ENCODE measurements at regions not wholly inside any gene's neighbourhood (a gene's known extent, or its start where the extent isn't known, plus 50 kb on each side); places are given as distances from the start of the nearest gene placed in this dataset.

GRCh38 chr14:30345511-30345910, 213.4 kb upstream of the G2E3 start:
- no peaks in the 10 kb centered on the region for H4K20me1 ChIP-seq (ENCODE audit: control insufficient read depth, extremely low read depth, insufficient read depth, low read length)
- no peaks in the 10 kb centered on the region for H3K36me3 ChIP-seq (ENCODE audit: control insufficient read depth, insufficient read depth, low read length)
- H3K27ac ChIP-seq (ENCODE audit: insufficient read depth, low read length) = no peak overlapping the region
- no peak overlapping the region for H2AFZ ChIP-seq (ENCODE audit: low read length)
- no peak for DNase-seq (ENCODE audit: low read depth in 2 of 2)
- no peaks in the 10 kb centered on the region for H3K9me3 ChIP-seq (ENCODE audit: control insufficient read depth, insufficient read depth, low read depth, low read length)
- no peaks in the 10 kb centered on the region for H3K79me2 ChIP-seq (ENCODE audit: control insufficient read depth, insufficient read depth, low read length)
- no peak overlapping the region for H3K9ac ChIP-seq (ENCODE audit: insufficient read depth, low read length)
- no peaks in the 10 kb centered on the region for H3K4me1 ChIP-seq (ENCODE audit: control insufficient read depth, extremely low read depth, insufficient read depth, low read length)
- no peak for TF ChIP-seq EZH2 (IDR thresholded peaks at IDR 0.05; ENCODE audit: low read length, missing control alignments)
- H3K4me2 ChIP-seq (ENCODE audit: extremely low read depth, insufficient read depth, low read length) = no peak overlapping the region
- no peak overlapping the region for H3K4me3 ChIP-seq (replicated peaks in 1 of 4; ENCODE audit: control extremely low read depth in 1 of 4, insufficient read depth in 1 of 4, low read depth in 3 of 4, low read length in 4 of 4)
- no peaks in the 10 kb centered on the region for H3K27me3 ChIP-seq (ENCODE audit: control insufficient read depth, insufficient read depth, low read length)

- Histone ChIP-seq H3K4me1 (ENCODE audit: control insufficient read depth, extremely low read depth, insufficient read depth, low read length) (no peaks in the 10 kb centered on the region), H4K20me1 (ENCODE audit: control insufficient read depth, extremely low read depth, insufficient read depth, low read length) (no peaks in the 10 kb centered on the region), H3K36me3 (ENCODE audit: control insufficient read depth, insufficient read depth, low read length) (no peaks in the 10 kb centered on the region), H3K27me3 (ENCODE audit: control insufficient read depth, insufficient read depth, low read length) (no peaks in the 10 kb centered on the region), H3K27ac (ENCODE audit: insufficient read depth, low read length) (no peak overlapping the region), H3K4me2 (ENCODE audit: extremely low read depth, insufficient read depth, low read length) (no peak overlapping the region), H3K9ac (ENCODE audit: insufficient read depth, low read length) (no peak overlapping the region), H2AFZ (ENCODE audit: low read length) (no peak overlapping the region), H3K4me3 (replicated peaks in 1 of 4; ENCODE audit: control extremely low read depth in 1 of 4, insufficient read depth in 1 of 4, low read depth in 3 of 4, low read length in 4 of 4) (no peak overlapping the region), H3K79me2 (ENCODE audit: control insufficient read depth, insufficient read depth, low read length) (no peaks in the 10 kb centered on the region), H3K9me3 (ENCODE audit: control insufficient read depth, insufficient read depth, low read depth, low read length) (no peaks in the 10 kb centered on the region)
- no peak for DNase-seq (ENCODE audit: low read depth in 2 of 2)
- TF ChIP-seq CTCF (conservative IDR thresholded peaks at IDR 0.05 in 1 of 2, IDR thresholded peaks at IDR 0.05 in 1 of 2; ENCODE audit: low read depth in 1 of 2, low read length in 2 of 2) (no peak), EZH2 (IDR thresholded peaks at IDR 0.05; ENCODE audit: low read length, missing control alignments) (no peak)
Observed at GRCh38 chr14:30348445-30348844, 210.5 kb upstream of the G2E3 start.

- Histone ChIP-seq H3K9ac (ENCODE audit: insufficient read depth, low read length) (no peak overlapping the region), H3K36me3 (ENCODE audit: control insufficient read depth, insufficient read depth, low read length) (no peaks in the 10 kb centered on the region), H3K9me3 (ENCODE audit: control insufficient read depth, insufficient read depth, low read depth, low read length) (no peaks in the 10 kb centered on the region), H2AFZ (ENCODE audit: low read length) (no peak overlapping the region), H3K79me2 (ENCODE audit: control insufficient read depth, insufficient read depth, low read length) (no peaks in the 10 kb centered on the region), H3K4me1 (ENCODE audit: control insufficient read depth, extremely low read depth, insufficient read depth, low read length) (no peaks in the 10 kb centered on the region), H3K27ac (ENCODE audit: insufficient read depth, low read length) (no peak overlapping the region), H3K4me2 (ENCODE audit: extremely low read depth, insufficient read depth, low read length) (no peak overlapping the region), H3K27me3 (ENCODE audit: control insufficient read depth, insufficient read depth, low read length) (no peaks in the 10 kb centered on the region), H3K4me3 (replicated peaks in 1 of 4; ENCODE audit: control extremely low read depth in 1 of 4, insufficient read depth in 1 of 4, low read depth in 3 of 4, low read length in 4 of 4) (no peak overlapping the region), H4K20me1 (ENCODE audit: control insufficient read depth, extremely low read depth, insufficient read depth, low read length) (no peaks in the 10 kb centered on the region)
- DNase-seq (ENCODE audit: low read depth in 2 of 2) = no peak
- no peak for TF ChIP-seq CTCF (conservative IDR thresholded peaks at IDR 0.05 in 1 of 2, IDR thresholded peaks at IDR 0.05 in 1 of 2; ENCODE audit: low read depth in 1 of 2, low read length in 2 of 2)
- no peak for TF ChIP-seq EZH2 (IDR thresholded peaks at IDR 0.05; ENCODE audit: low read length, missing control alignments)
Observed at GRCh38 chr14:30349520-30349919, 209.4 kb upstream of the G2E3 start.
